SKM-1 (cell line): ENCODE measurements at regions not wholly inside any gene's neighbourhood (a gene's known extent, or its start where the extent isn't known, plus 50 kb on each side); places are given as distances from the start of the nearest gene placed in this dataset.
"Not testable (repeated sequence)": the region's sequence is repeated elsewhere in the genome, so short reads cannot be mapped to it uniquely, and the experiment has no call there.

Experiments used
- DNase-seq: peaks from one replicate; lab custom pipeline; 2025; ENCODE audit not compliant: unreplicated experiment; lab: John Stamatoyannopoulos, UW

- DNase-seq = no peak
Observed at GRCh38 chr5:167923396-167923795, 368.0 kb upstream of the WWC1 start.

GRCh38 chr5:167929841-167930240 lies 361.6 kb upstream of the WWC1 start:
- DNase-seq = no peak

GRCh38 chr5:167934551-167934971 lies 356.9 kb upstream of the WWC1 start:
- no peak for DNase-seq

GRCh38 chr5:167936022-167936421 lies 355.4 kb upstream of the WWC1 start:
- no peak for DNase-seq

- no peak for DNase-seq
Observed at GRCh38 chr5:167936944-167937634, 354.4 kb upstream of the WWC1 start.

- no peak for DNase-seq
Observed at GRCh38 chr5:167937635-167937998, 353.8 kb upstream of the WWC1 start.

GRCh38 chr5:167939686-167940085 lies 351.8 kb upstream of the WWC1 start:
- no peak for DNase-seq

GRCh38 chr5:167940911-167941310 lies 350.5 kb upstream of the WWC1 start:
- no peak for DNase-seq

- DNase-seq = not testable (repeated sequence)
Observed at GRCh38 chr5:167941556-167941955, 349.9 kb upstream of the WWC1 start.

- no peak for DNase-seq
Observed at GRCh38 chr5:167943343-167943742, 348.1 kb upstream of the WWC1 start.

- DNase-seq = no peak
Observed at GRCh38 chr5:167944121-167944852, 347.2 kb upstream of the WWC1 start.

GRCh38 chr5:167945542-167946384 lies 345.7 kb upstream of the WWC1 start:
- DNase-seq = no peak

GRCh38 chr5:167947306-167947705 lies 344.1 kb upstream of the WWC1 start:
- no peak for DNase-seq

- DNase-seq = no peak
Observed at GRCh38 chr5:167948251-167948650, 343.2 kb upstream of the WWC1 start.

- no peak for DNase-seq
Observed at GRCh38 chr5:167949435-167949834, 342.0 kb upstream of the WWC1 start.

- no peak for DNase-seq
Observed at GRCh38 chr5:167950126-167950721, 341.2 kb upstream of the WWC1 start.

GRCh38 chr5:167951116-167951515 lies 340.3 kb upstream of the WWC1 start:
- DNase-seq = no peak

- DNase-seq = no peak
Observed at GRCh38 chr5:167952278-167952995, 339.0 kb upstream of the WWC1 start.

- no peak for DNase-seq
Observed at GRCh38 chr5:167953151-167953798, 338.2 kb upstream of the WWC1 start.

GRCh38 chr5:167961731-167962130 lies 329.7 kb upstream of the WWC1 start:
- DNase-seq = no peak
